ENCODE measurements at regions not wholly inside any gene's neighbourhood (a gene's known extent, or its start where the extent isn't known, plus 50 kb on each side); places are given as distances from the start of the nearest gene placed in this dataset.
"Not testable (repeated sequence)": the region's sequence is repeated elsewhere in the genome, so short reads cannot be mapped to it uniquely, and the experiment has no call there.

GRCh38 chr1:91207691-91208090 is 185.9 kb upstream of the ZNF644 start:
- not testable (repeated sequence) for DNase-seq

- DNase-seq = not testable (repeated sequence)
Measured at GRCh38 chr1:91204150-91204549, 182.3 kb upstream of the ZNF644 start.

GRCh38 chr1:91201694-91202093 is 179.9 kb upstream of the ZNF644 start:
- DNase-seq = no peak

GRCh38 chr1:91201176-91201575 is 179.3 kb upstream of the ZNF644 start:
- no peak for DNase-seq

- DNase-seq = no peak
Measured at GRCh38 chr1:91200675-91201074, 178.8 kb upstream of the ZNF644 start.

GRCh38 chr1:91199988-91200387 is 178.2 kb upstream of the ZNF644 start:
- DNase-seq = no peak

- no peak for DNase-seq
Measured at GRCh38 chr1:91190996-91191395, 169.2 kb upstream of the ZNF644 start.

- DNase-seq = no peak
Measured at GRCh38 chr1:91189096-91189495, 167.3 kb upstream of the ZNF644 start.

- DNase-seq = not testable (repeated sequence)
Measured at GRCh38 chr1:91182807-91183206, 161.0 kb upstream of the ZNF644 start.

- no peak for DNase-seq
Measured at GRCh38 chr1:91176250-91176649, 154.4 kb upstream of the ZNF644 start.

GRCh38 chr1:91174734-91175133 is 152.9 kb upstream of the ZNF644 start:
- no peak for DNase-seq

- DNase-seq = no peak
Measured at GRCh38 chr1:91173346-91173890, 151.6 kb upstream of the ZNF644 start.

- no peak for DNase-seq
Measured at GRCh38 chr1:91172541-91172940, 150.7 kb upstream of the ZNF644 start.

GRCh38 chr1:91171898-91172297 is 150.1 kb upstream of the ZNF644 start:
- DNase-seq = no peak

- DNase-seq = no peak
Measured at GRCh38 chr1:91170571-91170970, 148.7 kb upstream of the ZNF644 start.

GRCh38 chr1:91166106-91166712 is 144.4 kb upstream of the ZNF644 start:
- DNase-seq = peak; percentile 32 to 38

GRCh38 chr1:91165033-91165654 is 143.3 kb upstream of the ZNF644 start:
- DNase-seq = peak; percentile 52 to 64

GRCh38 chr1:91162613-91163012 is 140.8 kb upstream of the ZNF644 start:
- DNase-seq = no peak

GRCh38 chr1:91161749-91162148 is 139.9 kb upstream of the ZNF644 start:
- DNase-seq = no peak

GRCh38 chr1:91161166-91161565 is 139.3 kb upstream of the ZNF644 start:
- DNase-seq = no peak

GRCh38 chr1:91160363-91161075 is 138.7 kb upstream of the ZNF644 start:
- no peak for DNase-seq

- no peak for DNase-seq
Measured at GRCh38 chr1:91153341-91153740, 131.5 kb upstream of the ZNF644 start.

- no peak for DNase-seq
Measured at GRCh38 chr1:91152331-91152730, 130.5 kb upstream of the ZNF644 start.

GRCh38 chr1:91151702-91152101 is 129.9 kb upstream of the ZNF644 start:
- DNase-seq = no peak
